ENCODE measurements at regions not wholly inside any gene's neighbourhood (a gene's known extent, or its start where the extent isn't known, plus 50 kb on each side); places are given as distances from the start of the nearest gene placed in this dataset.

- TF ChIP-seq CTCF (IDR thresholded peaks at IDR 0.05; ENCODE audit: low read depth, low read length), result no peak
- no peak for TF ChIP-seq EZH2phosphoT487 (IDR thresholded peaks at IDR 0.05; ENCODE audit: low read depth)
These were observed 107.2 kb downstream of the SCG2 start for GRCh38 chr2:223494942-223495341.

Measured in OCI-LY3 (cell line).